PC-9 (cell line): ENCODE measurements at regions not wholly inside any gene's neighbourhood (a gene's known extent, or its start where the extent isn't known, plus 50 kb on each side); places are given as distances from the start of the nearest gene placed in this dataset.

Experiments
- BruUV-seq: library from RNA; stranded (reverse); fragments of 400-500 nt; replicated peaks from 2 replicates; lab custom pipeline; 2021; lab: Mats Ljungman, UMichigan
- CTCF ChIA-PET: fragments of 300-600 bp; sonication (Branson Sonifier 250); formaldehyde crosslinking; loops from one replicate; lab custom pipeline; 2022; ENCODE audit warnings: antibody characterized with exemption; lab: Charles Lee
- POLR2A ChIA-PET: fragments of 300-600 bp; sonication (Branson Sonifier 250); formaldehyde crosslinking; loops from one replicate; lab custom pipeline; 2022; ENCODE audit warnings: antibody characterized with exemption; ENCODE audit not compliant: unreplicated experiment; lab: Charles Lee
- DNase-seq, 2 experiments: peaks; one replicate each; pipeline versions ENCODE4 v3.0.0 to v3.0.0-alpha.2; 2015 to 2022; ENCODE audit warnings: mixed read lengths in 1 of 2
- H2AFZ ChIP-seq: fragments of 200-600 bp; sonication (generic); 2 replicates; pipeline ENCODE4 v1.8.1; 2017; ENCODE audit warnings: antibody characterized with exemption
- H3F3A ChIP-seq: fragments of 200-600 bp; sonication (generic); 2 replicates; pipeline ENCODE4 v1.8.1; 2017; ENCODE audit warnings: antibody characterized with exemption, mild to moderate bottlenecking, low read depth; ENCODE audit not compliant: insufficient read depth
- H3K27ac ChIP-seq: fragments of 200-600 bp; sonication (generic); 2 replicates; pipeline ENCODE4 v1.6.1; 2016; ENCODE audit warnings: mixed run types
- H3K27me3 ChIP-seq: fragments of 200-600 bp; sonication (generic); 2 replicates; pipeline ENCODE4 v1.6.1; 2016; ENCODE audit warnings: low read depth, mixed run types; ENCODE audit not compliant: insufficient read depth
- H3K36me3 ChIP-seq: fragments of 200-600 bp; sonication (generic); 2 replicates; pipeline ENCODE4 v1.6.1; 2016; ENCODE audit warnings: low read depth, mixed run types
- H3K4me1 ChIP-seq: fragments of 200-600 bp; sonication (generic); replicated peaks from 2 replicates; pipeline ENCODE4 v1.6.1; 2016; ENCODE audit warnings: mixed run types; ENCODE audit not compliant: insufficient read depth
- H3K4me2 ChIP-seq: fragments of 200-600 bp; sonication (generic); 2 replicates; pipeline ENCODE4 v1.6.1; 2017; ENCODE audit warnings: mixed run types
- H3K4me3 ChIP-seq: fragments of 200-600 bp; sonication (generic); 2 replicates; pipeline ENCODE4 v1.6.1; 2016; ENCODE audit warnings: mixed run types
- H3K79me2 ChIP-seq: fragments of 200-600 bp; sonication (generic); 2 replicates; pipeline ENCODE4 v1.6.1; 2017; ENCODE audit warnings: low read depth, mixed run types
- H3K9me2 ChIP-seq: fragments of 200-600 bp; sonication (generic); 2 replicates; pipeline ENCODE4 v1.8.1; 2017; ENCODE audit warnings: mild to moderate bottlenecking; ENCODE audit not compliant: insufficient read depth
- H3K9me3 ChIP-seq: fragments of 200-600 bp; sonication (generic); 2 replicates; pipeline ENCODE4 v1.8.1; 2016; ENCODE audit warnings: low read depth; ENCODE audit not compliant: insufficient read depth
- H4K20me1 ChIP-seq: fragments of 200-600 bp; sonication (generic); 2 replicates; pipeline ENCODE4 v1.8.1; 2017; ENCODE audit not compliant: insufficient read depth
- EZH2 ChIP-seq: fragments of 200-600 bp; sonication (generic); IDR thresholded peaks from 2 replicates; pipeline ENCODE4 v1.8.0; 2017; ENCODE audit warnings: antibody characterized with exemption, low read depth
- intact Hi-C: fragments of 100-400 bp; cut with micrococcal nuclease; formaldehyde crosslinking; loops from one replicate; pipeline ENCODE4 v1.10.0; 2022; ENCODE audit not compliant: unreplicated experiment
- TF ChIP-seq, protein P1 (sequence below): fragments of 200-600 bp; sonication (generic); conservative IDR thresholded peaks from 2 replicates; pipeline ENCODE4 v1.6.1; 2017; ENCODE audit warnings: mixed run types, antibody characterized with exemption, mild to moderate bottlenecking, moderate library complexity

DNA sequence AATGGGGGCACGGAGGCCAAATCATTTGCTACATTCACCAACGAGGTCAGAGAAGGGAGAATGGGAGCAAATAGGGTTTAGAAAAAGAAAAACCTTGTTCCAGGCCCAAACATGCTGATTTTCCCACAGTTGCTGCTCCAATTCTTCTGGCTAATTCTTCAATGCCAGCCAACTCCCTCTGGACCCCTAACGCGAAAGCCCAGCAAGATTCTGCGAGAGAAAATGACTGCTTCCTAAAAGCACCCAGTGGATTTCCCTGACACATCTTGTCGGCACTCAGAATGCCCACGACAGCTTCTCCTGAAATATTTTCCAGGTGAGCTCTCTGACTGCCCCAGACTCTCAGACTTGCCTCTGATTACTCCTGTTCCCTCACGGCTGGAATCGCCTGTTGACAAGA is 689.4 kb downstream of the MED13L start:
- H3K4me1 ChIP-seq, result no peaks in the 10 kb centered on the region
- no peaks in the 10 kb centered on the region for H3K9me3 ChIP-seq
- no peak overlapping the region for H3K27ac ChIP-seq
- no peaks in the 10 kb centered on the region for H3F3A ChIP-seq
- no TSS peak for BruUV-seq
- CTCF ChIA-PET, result no interaction called here
- no peaks in the 10 kb centered on the region for H3K36me3 ChIP-seq
- no peaks in the 10 kb centered on the region for H4K20me1 ChIP-seq
- no peaks in the 10 kb centered on the region for H3K79me2 ChIP-seq
- intact Hi-C loops, result no loop called here
- no peak overlapping the region for H3K4me2 ChIP-seq
- POLR2A ChIA-PET, result no interaction called here
- no peaks in the 10 kb centered on the region for H3K9me2 ChIP-seq
- TF ChIP-seq EZH2, result no peak
- TF ChIP-seq, protein P1, sequence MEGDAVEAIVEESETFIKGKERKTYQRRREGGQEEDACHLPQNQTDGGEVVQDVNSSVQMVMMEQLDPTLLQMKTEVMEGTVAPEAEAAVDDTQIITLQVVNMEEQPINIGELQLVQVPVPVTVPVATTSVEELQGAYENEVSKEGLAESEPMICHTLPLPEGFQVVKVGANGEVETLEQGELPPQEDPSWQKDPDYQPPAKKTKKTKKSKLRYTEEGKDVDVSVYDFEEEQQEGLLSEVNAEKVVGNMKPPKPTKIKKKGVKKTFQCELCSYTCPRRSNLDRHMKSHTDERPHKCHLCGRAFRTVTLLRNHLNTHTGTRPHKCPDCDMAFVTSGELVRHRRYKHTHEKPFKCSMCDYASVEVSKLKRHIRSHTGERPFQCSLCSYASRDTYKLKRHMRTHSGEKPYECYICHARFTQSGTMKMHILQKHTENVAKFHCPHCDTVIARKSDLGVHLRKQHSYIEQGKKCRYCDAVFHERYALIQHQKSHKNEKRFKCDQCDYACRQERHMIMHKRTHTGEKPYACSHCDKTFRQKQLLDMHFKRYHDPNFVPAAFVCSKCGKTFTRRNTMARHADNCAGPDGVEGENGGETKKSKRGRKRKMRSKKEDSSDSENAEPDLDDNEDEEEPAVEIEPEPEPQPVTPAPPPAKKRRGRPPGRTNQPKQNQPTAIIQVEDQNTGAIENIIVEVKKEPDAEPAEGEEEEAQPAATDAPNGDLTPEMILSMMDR, result no peak
- peaks cover 27% of the 10 kb centered on the region; the same call in 1 of the 2 replicates for H3K27me3 ChIP-seq
- DNase-seq, result no peak
- H3K4me3 ChIP-seq, result no peak overlapping the region
- no peak overlapping the region for H2AFZ ChIP-seq

DNA sequence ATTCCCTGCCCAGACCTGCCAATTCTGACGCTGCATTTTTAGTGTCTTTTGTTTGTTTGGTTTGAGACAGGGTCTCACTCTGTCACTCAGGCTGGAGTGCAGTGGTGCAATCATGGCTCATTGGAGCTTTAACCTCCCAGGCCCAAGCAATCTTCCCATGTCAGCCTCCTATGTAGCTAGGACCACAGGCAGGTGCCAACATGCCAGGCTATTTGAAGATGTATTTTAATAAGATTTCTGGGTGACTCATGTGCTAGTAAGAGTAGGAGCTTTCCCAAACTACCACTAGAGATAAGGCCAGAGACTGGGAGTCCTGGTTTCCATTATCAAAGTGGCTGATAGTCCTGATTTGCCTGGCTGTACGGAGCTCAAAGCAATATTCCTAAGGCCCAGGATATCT is 693.3 kb downstream of the MED13L start:
- CTCF ChIA-PET, result no interaction called here
- no peak for DNase-seq
- Histone ChIP-seq H3K4me1 (no peaks in the 10 kb centered on the region), H4K20me1 (no peaks in the 10 kb centered on the region), H3F3A (no peaks in the 10 kb centered on the region), H3K4me2 (no peak overlapping the region), H3K9me3 (no peaks in the 10 kb centered on the region), H3K36me3 (no peaks in the 10 kb centered on the region), H3K27me3 (peaks cover 55% of the 10 kb centered on the region), H3K79me2 (no peaks in the 10 kb centered on the region), H3K4me3 (no peak overlapping the region), H3K9me2 (no peaks in the 10 kb centered on the region), H3K27ac (no peak overlapping the region), H2AFZ (no peak overlapping the region)
- intact Hi-C loops, result no loop called here
- POLR2A ChIA-PET, result no interaction called here
- BruUV-seq, result no TSS peak
- no peak for TF ChIP-seq EZH2
- TF ChIP-seq, protein P1, result no peak

DNA sequence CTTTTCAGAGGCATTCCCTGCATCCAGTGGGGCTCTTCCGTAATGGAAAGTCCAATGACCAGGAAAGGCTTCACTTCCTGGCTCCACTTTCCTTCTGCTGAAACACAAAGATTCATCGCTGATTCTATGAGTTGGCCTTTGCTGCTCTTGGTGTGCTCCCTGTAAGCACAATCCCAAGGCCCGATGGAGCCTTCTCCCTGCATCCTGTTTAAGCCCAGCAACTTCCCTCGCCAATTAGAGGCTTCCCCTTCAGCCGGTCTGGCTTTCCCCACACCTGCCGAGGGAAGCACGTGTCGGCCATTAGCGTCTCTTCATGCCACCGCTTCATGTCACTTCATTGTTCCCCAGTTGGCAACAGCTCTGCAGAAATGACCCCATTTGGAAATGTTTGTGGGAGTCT is 693.9 kb downstream of the MED13L start:
- Histone ChIP-seq H3K79me2 (no peaks in the 10 kb centered on the region), H3K4me1 (no peaks in the 10 kb centered on the region), H2AFZ (no peak overlapping the region), H3K27me3 (peaks cover 61% of the 10 kb centered on the region), H3K4me3 (no peak overlapping the region), H3K4me2 (no peak overlapping the region), H3K9me3 (no peaks in the 10 kb centered on the region), H3K36me3 (no peaks in the 10 kb centered on the region), H3F3A (no peaks in the 10 kb centered on the region), H3K27ac (no peak overlapping the region), H3K9me2 (no peaks in the 10 kb centered on the region), H4K20me1 (no peaks in the 10 kb centered on the region)
- no peak for TF ChIP-seq EZH2
- ChIA-PET CTCF (no interaction called here), POLR2A (no interaction called here)
- BruUV-seq, result no TSS peak
- intact Hi-C loops, result no loop called here
- no peak for DNase-seq

DNA sequence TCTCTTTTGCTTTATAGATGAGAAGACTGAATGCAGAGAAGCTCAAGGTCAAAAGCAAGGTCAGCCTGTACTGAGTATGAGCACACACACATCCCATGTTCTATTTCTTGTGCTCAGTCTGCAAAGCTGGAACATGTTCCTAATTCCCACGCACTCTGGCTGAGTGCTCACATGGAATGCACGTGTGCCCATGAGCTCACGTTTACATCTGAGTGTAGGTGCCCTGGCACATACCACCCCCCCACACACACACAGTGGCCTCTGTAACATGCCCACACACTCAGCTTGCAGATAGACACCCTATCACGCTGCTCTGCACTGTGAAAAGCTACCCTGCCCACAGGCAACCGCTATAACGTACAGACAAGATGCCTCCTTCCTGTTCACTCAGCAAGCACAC is 700.1 kb downstream of the MED13L start:
- BruUV-seq, result no TSS peak
- no peaks in the 10 kb centered on the region for H3K79me2 ChIP-seq
- H3F3A ChIP-seq, result no peaks in the 10 kb centered on the region
- DNase-seq, result no peak
- no peaks in the 10 kb centered on the region for H3K9me3 ChIP-seq
- ChIA-PET POLR2A (no interaction called here), CTCF (no interaction called here)
- intact Hi-C loops, result no loop called here
- H3K4me1 ChIP-seq, result no peaks in the 10 kb centered on the region
- H2AFZ ChIP-seq, result no peak overlapping the region
- TF ChIP-seq EZH2, result no peak
- TF ChIP-seq, protein P1, result no peak
- no peak overlapping the region for H3K27ac ChIP-seq
- no peak overlapping the region for H3K4me2 ChIP-seq
- peaks cover 79% of the 10 kb centered on the region for H3K27me3 ChIP-seq
- H4K20me1 ChIP-seq, result no peaks in the 10 kb centered on the region
- H3K9me2 ChIP-seq, result no peaks in the 10 kb centered on the region
- H3K36me3 ChIP-seq, result no peaks in the 10 kb centered on the region
- H3K4me3 ChIP-seq, result no peak overlapping the region
